ENCODE measurements at regions not wholly inside any gene's neighbourhood (a gene's known extent, or its start where the extent isn't known, plus 50 kb on each side); places are given as distances from the start of the nearest gene placed in this dataset.

DNA sequence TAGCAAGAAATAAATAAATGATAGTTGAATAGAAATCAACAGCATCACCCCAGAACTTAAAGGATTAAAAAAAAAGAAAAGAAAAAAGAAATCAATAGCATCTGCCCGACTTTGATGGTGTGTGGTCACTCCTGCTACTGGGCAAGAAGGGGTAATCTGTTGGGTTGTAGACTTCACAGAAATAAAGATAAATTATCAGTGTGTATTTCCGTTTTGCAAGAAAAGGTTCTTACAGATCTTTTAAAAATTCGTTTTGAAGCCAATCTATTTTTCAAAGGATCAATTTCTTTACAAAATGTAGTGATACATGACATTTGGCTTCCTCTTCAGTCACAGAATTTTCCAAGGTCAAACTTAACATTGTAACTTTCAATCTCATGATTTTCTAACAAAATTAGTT lies 448.9 kb upstream of the FAR2 start:
- TF ChIP-seq POLR2AphosphoS5 (IDR thresholded peaks at IDR 0.05) (no peak), EZH2 (IDR thresholded peaks at IDR 0.05; ENCODE audit: borderline replicate concordance, insufficient read depth, low read length, poor library complexity, severe bottlenecking) (no peak)
- TF ChIP-seq, protein P1, sequence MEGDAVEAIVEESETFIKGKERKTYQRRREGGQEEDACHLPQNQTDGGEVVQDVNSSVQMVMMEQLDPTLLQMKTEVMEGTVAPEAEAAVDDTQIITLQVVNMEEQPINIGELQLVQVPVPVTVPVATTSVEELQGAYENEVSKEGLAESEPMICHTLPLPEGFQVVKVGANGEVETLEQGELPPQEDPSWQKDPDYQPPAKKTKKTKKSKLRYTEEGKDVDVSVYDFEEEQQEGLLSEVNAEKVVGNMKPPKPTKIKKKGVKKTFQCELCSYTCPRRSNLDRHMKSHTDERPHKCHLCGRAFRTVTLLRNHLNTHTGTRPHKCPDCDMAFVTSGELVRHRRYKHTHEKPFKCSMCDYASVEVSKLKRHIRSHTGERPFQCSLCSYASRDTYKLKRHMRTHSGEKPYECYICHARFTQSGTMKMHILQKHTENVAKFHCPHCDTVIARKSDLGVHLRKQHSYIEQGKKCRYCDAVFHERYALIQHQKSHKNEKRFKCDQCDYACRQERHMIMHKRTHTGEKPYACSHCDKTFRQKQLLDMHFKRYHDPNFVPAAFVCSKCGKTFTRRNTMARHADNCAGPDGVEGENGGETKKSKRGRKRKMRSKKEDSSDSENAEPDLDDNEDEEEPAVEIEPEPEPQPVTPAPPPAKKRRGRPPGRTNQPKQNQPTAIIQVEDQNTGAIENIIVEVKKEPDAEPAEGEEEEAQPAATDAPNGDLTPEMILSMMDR (IDR thresholded peaks at IDR 0.05; ENCODE audit: poor library complexity, severe bottlenecking): no peak
